GM12865 (cell line): ENCODE measurements at regions not wholly inside any gene's neighbourhood (a gene's known extent, or its start where the extent isn't known, plus 50 kb on each side); places are given as distances from the start of the nearest gene placed in this dataset.

ENCODE experiments used
- DNase-seq: peaks from one replicate; pipeline ENCODE4 v3.0.0; 2010; ENCODE audit warnings: low read depth
- H3K4me3 ChIP-seq: 2 replicates; pipeline ENCODE4 v1.5.1; 2011; ENCODE audit warnings: mild to moderate bottlenecking, low read depth, low read length, control low read depth
- CTCF ChIP-seq: IDR thresholded peaks from 2 replicates; pipeline ENCODE4 v1.5.1; 2011; ENCODE audit warnings: low read length, control low read depth, low read depth, inconsistent platforms; ENCODE audit not compliant: insufficient read depth; ENCODE audit errors: missing control alignments

GRCh38 chr17:77475016-77475976, 334.5 kb downstream of the SEC14L1 start:
- H3K4me3 ChIP-seq = no peak overlapping the region
- DNase-seq = peak; percentile 58
- TF ChIP-seq CTCF = no peak

DNA sequence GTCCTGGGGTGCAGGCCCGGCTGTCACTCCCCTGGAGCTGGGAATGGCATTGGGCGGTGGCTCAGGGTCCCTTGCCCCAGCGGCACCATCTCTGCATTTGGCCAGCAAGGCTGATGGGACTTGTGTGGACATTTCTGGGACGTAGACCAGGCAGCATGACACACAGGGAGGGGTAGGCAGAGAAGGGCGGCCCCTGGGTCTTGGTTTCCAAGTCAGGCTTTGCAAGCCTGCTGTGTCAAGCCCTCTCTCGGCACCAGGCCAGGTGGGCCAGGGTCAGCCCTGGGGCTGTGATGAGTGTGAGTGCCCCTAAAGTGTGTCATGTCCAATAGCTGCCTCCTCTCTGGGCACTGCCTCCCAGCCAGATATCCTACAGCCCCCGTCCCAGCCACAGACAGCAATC, 335.2 kb downstream of the SEC14L1 start:
- no peak for DNase-seq
- no peak overlapping the region for H3K4me3 ChIP-seq
- no peak for TF ChIP-seq CTCF

DNA sequence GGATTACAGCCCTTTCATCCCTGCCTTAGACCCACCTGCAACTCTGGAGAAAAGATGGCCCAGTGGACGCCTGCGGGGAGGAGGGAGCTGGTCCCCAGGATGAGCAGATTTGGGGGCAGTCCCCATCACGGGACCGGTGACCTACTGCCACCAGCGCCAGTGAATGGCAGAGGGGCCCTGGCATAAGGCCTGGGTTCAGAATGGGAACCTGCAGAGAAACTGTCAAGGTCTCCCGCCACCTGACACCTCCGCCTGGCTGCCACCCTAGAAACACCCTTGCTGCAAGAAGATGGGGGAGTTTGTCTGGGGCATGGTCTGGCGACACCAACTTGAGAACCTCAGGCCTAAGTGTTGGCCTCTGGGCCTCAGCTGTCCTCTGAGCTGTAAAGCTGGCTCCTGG, 335.7 kb downstream of the SEC14L1 start:
- no peak for TF ChIP-seq CTCF
- H3K4me3 ChIP-seq = no peak overlapping the region

DNA sequence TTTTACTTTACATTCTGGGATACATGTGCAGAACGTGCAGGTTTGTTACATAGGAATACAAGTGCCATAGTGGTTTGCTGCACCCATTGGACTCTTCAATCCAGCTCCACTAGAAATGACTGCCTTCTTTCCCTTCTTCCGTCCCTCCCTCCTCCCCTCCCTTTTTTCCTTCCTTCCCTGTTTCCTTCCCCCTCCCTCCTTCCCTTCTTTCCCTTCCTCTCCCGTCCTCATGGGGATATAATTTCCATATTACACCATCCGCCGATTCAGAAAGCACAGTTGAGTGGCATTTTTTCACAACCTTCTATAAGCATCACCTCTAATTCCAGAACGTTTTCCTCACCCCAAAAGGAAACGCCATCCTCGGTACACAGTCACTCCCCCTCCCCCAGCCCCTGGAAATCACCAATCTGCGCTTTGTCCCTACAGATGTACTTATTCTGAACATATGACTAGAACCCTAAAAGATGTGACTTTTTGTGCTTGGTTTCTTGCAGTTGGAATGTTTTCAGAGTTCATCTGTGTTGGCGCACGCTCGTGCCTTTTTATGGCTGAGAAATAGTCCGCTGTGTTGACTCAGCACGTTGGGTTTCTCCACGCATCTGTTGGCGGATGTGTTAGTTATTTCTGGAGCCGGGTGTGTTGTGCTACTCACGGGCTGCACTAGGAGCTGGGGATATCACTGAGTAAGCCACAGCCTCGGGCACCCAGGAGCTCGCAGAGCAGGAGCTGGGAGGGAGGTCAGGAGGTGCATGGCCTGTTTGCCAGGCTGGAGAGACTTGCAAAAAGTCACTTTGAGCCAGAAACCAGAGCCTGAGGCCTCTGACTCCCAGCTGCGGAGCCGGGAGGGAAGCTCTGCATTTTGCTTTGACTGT, 336.4 kb downstream of the SEC14L1 start:
- H3K4me3 ChIP-seq = no peak overlapping the region
- DNase-seq = no peak
- TF ChIP-seq CTCF = no peak

More for the DNA sequence above, 335.7 kb downstream of the SEC14L1 start:
- DNase-seq = no peak

DNA sequence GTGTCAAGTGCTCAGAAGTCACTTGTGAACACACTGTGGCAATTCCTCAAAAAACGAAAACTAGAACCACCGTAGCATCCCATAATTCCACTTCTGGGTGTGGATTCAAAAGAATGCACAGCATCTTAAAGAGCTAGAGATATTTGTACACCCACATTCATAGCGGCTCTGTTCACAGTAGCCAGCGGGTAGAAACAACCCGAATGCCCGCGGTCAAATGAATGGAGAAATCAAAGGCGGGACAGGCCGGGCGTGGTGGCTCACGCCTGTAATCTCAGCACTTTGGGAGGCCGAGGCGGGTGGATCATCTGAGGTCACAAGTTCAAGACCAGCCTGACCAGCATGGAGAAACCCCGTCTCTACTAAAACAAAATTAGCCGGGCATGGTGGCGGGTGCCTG, 337.5 kb downstream of the SEC14L1 start:
- no peak for DNase-seq
- H3K4me3 ChIP-seq = no peak overlapping the region
- no peak for TF ChIP-seq CTCF

- no peak overlapping the region for H3K4me3 ChIP-seq
- no peak for TF ChIP-seq CTCF
- no peak for DNase-seq
Measured at GRCh38 chr17:77478899-77479298, 338.1 kb downstream of the SEC14L1 start.
